ENCODE measurements at regions not wholly inside any gene's neighbourhood (a gene's known extent, or its start where the extent isn't known, plus 50 kb on each side); places are given as distances from the start of the nearest gene placed in this dataset.

DNA sequence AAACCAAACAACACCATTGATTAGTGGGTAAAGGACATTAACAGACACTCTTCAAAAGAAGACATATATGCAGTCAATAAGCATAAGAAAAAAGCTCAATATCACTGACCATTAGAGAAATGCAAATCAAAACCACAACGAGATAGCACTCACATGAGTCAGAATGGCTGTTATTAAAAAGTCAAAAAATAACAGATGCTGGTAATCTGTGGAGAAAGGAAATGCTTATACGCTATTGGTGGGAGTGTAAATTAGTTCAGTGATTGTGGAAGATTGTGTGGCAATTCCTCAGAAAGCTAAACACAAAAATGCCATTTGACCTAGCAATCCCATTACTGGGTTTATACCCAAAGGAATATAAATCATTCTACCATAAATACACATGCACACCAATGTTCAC, 182.6 kb downstream of the TRPC6 start:
- peak; percentile 67 for DNase-seq (ENCODE audit: low read depth)
- TF ChIP-seq, protein P1, sequence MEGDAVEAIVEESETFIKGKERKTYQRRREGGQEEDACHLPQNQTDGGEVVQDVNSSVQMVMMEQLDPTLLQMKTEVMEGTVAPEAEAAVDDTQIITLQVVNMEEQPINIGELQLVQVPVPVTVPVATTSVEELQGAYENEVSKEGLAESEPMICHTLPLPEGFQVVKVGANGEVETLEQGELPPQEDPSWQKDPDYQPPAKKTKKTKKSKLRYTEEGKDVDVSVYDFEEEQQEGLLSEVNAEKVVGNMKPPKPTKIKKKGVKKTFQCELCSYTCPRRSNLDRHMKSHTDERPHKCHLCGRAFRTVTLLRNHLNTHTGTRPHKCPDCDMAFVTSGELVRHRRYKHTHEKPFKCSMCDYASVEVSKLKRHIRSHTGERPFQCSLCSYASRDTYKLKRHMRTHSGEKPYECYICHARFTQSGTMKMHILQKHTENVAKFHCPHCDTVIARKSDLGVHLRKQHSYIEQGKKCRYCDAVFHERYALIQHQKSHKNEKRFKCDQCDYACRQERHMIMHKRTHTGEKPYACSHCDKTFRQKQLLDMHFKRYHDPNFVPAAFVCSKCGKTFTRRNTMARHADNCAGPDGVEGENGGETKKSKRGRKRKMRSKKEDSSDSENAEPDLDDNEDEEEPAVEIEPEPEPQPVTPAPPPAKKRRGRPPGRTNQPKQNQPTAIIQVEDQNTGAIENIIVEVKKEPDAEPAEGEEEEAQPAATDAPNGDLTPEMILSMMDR (conservative IDR thresholded peaks at IDR 0.05; ENCODE audit: control insufficient read depth, insufficient read depth, low read depth, low read length), result no peak
- H3K4me3 ChIP-seq (ENCODE audit: control insufficient read depth, low read depth, low read length), result no peak overlapping the region

- peak; percentile 11 for DNase-seq (ENCODE audit: low read depth)
- TF ChIP-seq, protein P1 (conservative IDR thresholded peaks at IDR 0.05; ENCODE audit: control insufficient read depth, insufficient read depth, low read depth, low read length), result no peak
- H3K4me3 ChIP-seq (ENCODE audit: control insufficient read depth, low read depth, low read length), result no peak overlapping the region
These were observed 185.8 kb downstream of the TRPC6 start for GRCh38 chr11:101397979-101398378.

- no peak overlapping the region for H3K4me3 ChIP-seq (ENCODE audit: control insufficient read depth, low read depth, low read length)
- TF ChIP-seq, protein P1 (conservative IDR thresholded peaks at IDR 0.05; ENCODE audit: control insufficient read depth, insufficient read depth, low read depth, low read length), result peak; percentile 38
- DNase-seq (ENCODE audit: low read depth), result peak; percentile 35
These were observed 193.3 kb downstream of the TRPC6 start for GRCh38 chr11:101390539-101390938.

DNA sequence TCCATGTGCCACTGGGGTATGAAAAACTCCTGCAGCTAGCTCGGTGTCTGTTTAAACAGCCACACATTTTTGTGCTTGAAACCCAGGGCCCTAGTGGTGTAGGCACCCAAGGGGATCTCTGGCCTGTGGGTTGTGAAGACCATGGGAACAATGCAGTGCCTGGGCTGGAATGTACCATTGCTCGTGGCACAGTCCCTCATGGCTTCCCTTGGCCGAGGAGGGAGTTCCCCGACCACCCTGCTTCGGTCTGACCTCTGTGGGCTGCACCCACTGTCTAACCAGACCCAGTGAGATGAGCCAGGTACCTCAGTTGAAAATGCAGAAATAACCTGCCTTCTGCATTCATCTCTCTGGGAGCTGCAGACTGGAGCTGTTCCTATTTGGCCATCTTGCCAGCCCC, 214.0 kb downstream of the TRPC6 start:
- no peak overlapping the region for H3K4me3 ChIP-seq (ENCODE audit: control insufficient read depth, low read depth, low read length)
- TF ChIP-seq, protein P1 (conservative IDR thresholded peaks at IDR 0.05; ENCODE audit: control insufficient read depth, insufficient read depth, low read depth, low read length), result no peak
- DNase-seq (ENCODE audit: low read depth), result no peak

DNA sequence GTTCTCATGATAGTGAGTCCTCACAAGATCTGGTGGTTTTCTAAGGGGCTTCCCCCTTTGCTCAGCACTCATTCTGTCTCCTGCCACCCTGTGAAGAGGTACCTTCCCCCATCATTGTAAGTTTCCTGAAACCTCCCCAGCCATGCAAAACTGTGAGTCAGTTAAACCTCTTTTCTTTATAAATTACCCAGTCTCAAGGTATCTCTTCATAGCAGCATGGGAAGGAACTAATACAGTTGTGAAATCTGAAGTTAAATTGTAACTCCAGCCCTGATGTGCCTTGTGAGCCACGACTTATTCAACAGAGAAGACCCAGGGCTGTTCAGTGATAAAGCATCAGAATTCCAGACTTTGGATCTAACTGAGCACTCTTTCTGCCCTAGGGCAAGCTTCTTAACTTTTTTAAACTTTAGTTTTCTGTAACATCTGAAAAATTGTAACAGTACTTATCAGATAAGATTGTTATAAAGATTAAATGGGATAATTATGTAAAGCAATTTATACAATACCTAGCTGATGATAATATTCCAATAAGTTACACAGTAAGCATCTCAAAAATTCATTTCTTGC, 220.0 kb downstream of the TRPC6 start:
- no peak for DNase-seq (ENCODE audit: low read depth)
- no peak overlapping the region for H3K4me3 ChIP-seq (ENCODE audit: control insufficient read depth, low read depth, low read length)
- TF ChIP-seq, protein P1 (conservative IDR thresholded peaks at IDR 0.05; ENCODE audit: control insufficient read depth, insufficient read depth, low read depth, low read length), result no peak

DNA sequence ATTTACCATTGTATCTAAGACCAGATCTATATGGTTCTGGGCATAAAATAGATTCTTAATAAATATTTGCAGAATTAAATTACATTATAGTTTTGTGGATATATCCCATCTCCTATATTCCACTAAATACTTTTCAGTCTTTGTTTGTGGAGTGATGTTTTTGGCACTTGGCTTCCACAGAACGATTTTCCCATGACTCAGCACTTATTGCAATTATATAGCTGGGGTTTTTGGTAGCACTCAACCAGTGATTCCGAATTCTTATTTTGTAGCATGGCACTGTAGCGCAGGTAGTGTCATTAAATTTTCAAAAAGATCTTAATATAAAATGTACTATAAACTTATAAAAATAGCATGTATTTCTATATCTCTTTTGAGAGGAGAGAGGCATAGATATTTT, 221.2 kb downstream of the TRPC6 start:
- no peak overlapping the region for H3K4me3 ChIP-seq (ENCODE audit: control insufficient read depth, low read depth, low read length)
- no peak for DNase-seq (ENCODE audit: low read depth)
- TF ChIP-seq, protein P1 (conservative IDR thresholded peaks at IDR 0.05; ENCODE audit: control insufficient read depth, insufficient read depth, low read depth, low read length), result no peak

DNA sequence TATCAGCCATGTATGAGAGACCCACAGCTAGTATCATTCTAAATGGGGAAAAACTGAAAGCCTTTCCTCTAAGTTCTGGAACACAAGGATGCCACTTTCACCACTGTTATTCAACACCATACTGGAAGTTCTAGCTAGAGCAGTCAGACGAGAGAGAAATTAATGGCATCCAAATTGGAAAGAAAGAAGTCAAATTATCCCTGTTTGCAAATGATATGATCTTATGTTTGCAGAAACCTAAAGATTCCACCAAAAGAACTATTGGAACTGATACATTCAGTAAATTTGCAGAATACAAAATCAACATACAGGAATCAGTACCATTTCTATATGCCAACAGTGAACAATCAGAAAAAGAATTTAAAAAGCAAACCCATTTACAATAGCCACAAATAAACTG, 226.0 kb downstream of the TRPC6 start:
- TF ChIP-seq, protein P1 (conservative IDR thresholded peaks at IDR 0.05; ENCODE audit: control insufficient read depth, insufficient read depth, low read depth, low read length), result no peak
- DNase-seq (ENCODE audit: low read depth), result no peak
- no peak overlapping the region for H3K4me3 ChIP-seq (ENCODE audit: control insufficient read depth, low read depth, low read length)
